Left lung (tissue), 4 donors: ENCODE measurements at regions not wholly inside any gene's neighbourhood (a gene's known extent, or its start where the extent isn't known, plus 50 kb on each side); places are given as distances from the start of the nearest gene placed in this dataset.

Experiments used
- ATAC-seq: fragments of 200-7000 bp; cut with Tn5 transposase; one replicate; pipeline ENCODE4 v1.9.1; 2020; ENCODE audit warnings: moderate library complexity
- DNase-seq, 4 donors: peaks; one replicate each; pipeline ENCODE4 v3.0.0-alpha.2; 2013 to 2020
- H3K27ac ChIP-seq, 2 donors: fragments of 200-600 bp; sonication (generic) in 1 of 2; one replicate each; pipeline versions ENCODE4 v1.5.0 to v1.8.0; 2020 to 2021
- H3K27me3 ChIP-seq, 2 donors: fragments of 200-600 bp; sonication (generic) in 1 of 2; one replicate each; pipeline versions ENCODE4 v1.5.0 to v1.8.0; 2020 to 2021
- H3K36me3 ChIP-seq, 2 donors: fragments of 200-600 bp; sonication (generic) in 1 of 2; one replicate each; pipeline versions ENCODE4 v1.5.0 to v1.8.0; 2020 to 2021
- H3K4me1 ChIP-seq, 2 donors: fragments of 200-600 bp; one replicate each; pipeline ENCODE4 v1.8.0; 2021
- H3K4me3 ChIP-seq, 2 donors: fragments of 200-600 bp; sonication (generic) in 1 of 2; one replicate each; pipeline versions ENCODE4 v1.5.0 to v1.8.0; 2020 to 2021; ENCODE audit warnings: mild to moderate bottlenecking in 1 of 2
- H3K9me3 ChIP-seq, 2 donors: fragments of 200-600 bp; sonication (generic) in 1 of 2; one replicate each; pipeline versions ENCODE4 v1.5.0 to v1.8.0; 2020 to 2021
- intact Hi-C, 2 donors: fragments of 100-400 bp; cut with DNase I; formaldehyde crosslinking; loops; one replicate each; pipeline versions ENCODE4 v1.11.2 to v1.14.2; 2022
- TF ChIP-seq, protein P1 (sequence below), 2 donors: fragments of 200-600 bp; sonication (generic) in 1 of 2; IDR thresholded peaks; one replicate each; pipeline versions ENCODE4 v1.5.0 to v1.8.0; 2021; ENCODE audit warnings: antibody characterized with exemption in 2 of 2
- donor health status: DM: no; HTN: yes; CAD: no.
- donor health status: DM: no; HTN: no; CAD: no.

DNA sequence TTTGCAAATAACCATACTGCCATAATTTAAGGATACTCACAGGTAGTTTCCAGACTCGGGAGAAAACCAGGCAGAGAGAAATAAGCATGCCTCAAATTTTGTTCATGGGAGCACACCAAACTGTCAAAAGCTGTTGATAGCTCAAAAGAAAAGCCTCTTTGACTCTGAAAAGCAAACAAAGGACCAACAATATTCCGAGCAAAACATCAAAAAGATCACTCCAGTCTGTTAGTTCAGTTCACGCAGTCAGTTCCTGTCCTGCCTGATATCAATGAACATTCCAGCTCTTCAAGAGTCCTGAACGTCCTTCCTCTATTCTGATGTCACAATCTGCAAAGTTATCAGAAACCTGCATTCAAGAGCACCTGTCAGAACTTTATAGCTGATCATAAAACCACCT is 78.7 kb downstream of the RRM2 start:
- TF ChIP-seq, protein P1, sequence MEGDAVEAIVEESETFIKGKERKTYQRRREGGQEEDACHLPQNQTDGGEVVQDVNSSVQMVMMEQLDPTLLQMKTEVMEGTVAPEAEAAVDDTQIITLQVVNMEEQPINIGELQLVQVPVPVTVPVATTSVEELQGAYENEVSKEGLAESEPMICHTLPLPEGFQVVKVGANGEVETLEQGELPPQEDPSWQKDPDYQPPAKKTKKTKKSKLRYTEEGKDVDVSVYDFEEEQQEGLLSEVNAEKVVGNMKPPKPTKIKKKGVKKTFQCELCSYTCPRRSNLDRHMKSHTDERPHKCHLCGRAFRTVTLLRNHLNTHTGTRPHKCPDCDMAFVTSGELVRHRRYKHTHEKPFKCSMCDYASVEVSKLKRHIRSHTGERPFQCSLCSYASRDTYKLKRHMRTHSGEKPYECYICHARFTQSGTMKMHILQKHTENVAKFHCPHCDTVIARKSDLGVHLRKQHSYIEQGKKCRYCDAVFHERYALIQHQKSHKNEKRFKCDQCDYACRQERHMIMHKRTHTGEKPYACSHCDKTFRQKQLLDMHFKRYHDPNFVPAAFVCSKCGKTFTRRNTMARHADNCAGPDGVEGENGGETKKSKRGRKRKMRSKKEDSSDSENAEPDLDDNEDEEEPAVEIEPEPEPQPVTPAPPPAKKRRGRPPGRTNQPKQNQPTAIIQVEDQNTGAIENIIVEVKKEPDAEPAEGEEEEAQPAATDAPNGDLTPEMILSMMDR (IDR thresholded peaks at IDR 0.05), result no peak
- DNase-seq (no peak), ATAC-seq (no peak)
- Histone ChIP-seq H3K4me1 (no peaks in the 10 kb centered on the region), H3K9me3 (peaks cover 0 to 4% of the 10 kb centered on the region in 2 donors), H3K4me3 (no peak overlapping the region), H3K27me3 (no peaks in the 10 kb centered on the region), H3K36me3 (no peaks in the 10 kb centered on the region), H3K27ac (no peak overlapping the region)
- intact Hi-C loops, result no loop called here

- no peaks in the 10 kb centered on the region for H3K36me3 ChIP-seq
- ATAC-seq (no peak), DNase-seq (no peak)
- no peaks in the 10 kb centered on the region for H3K4me1 ChIP-seq
- TF ChIP-seq, protein P1 (IDR thresholded peaks at IDR 0.05), result no peak
- H3K4me3 ChIP-seq, result no peak overlapping the region
- no peak overlapping the region for H3K27ac ChIP-seq
- intact Hi-C loops, result no loop called here
- H3K9me3 ChIP-seq, result peaks cover 0 to 4% of the 10 kb centered on the region in 2 donors
- no peaks in the 10 kb centered on the region for H3K27me3 ChIP-seq
Measured at GRCh38 chr2:10202131-10202665, 79.7 kb downstream of the RRM2 start.

- TF ChIP-seq, protein P1 (IDR thresholded peaks at IDR 0.05), result no peak
- ATAC-seq (no peak), DNase-seq (no peak)
- no peak overlapping the region for H3K27ac ChIP-seq
- no peaks in the 10 kb centered on the region for H3K36me3 ChIP-seq
- no peaks in the 10 kb centered on the region for H3K4me1 ChIP-seq
- H3K9me3 ChIP-seq, result no peaks in the 10 kb centered on the region
- H3K27me3 ChIP-seq, result no peaks in the 10 kb centered on the region
- H3K4me3 ChIP-seq, result no peak overlapping the region
- intact Hi-C loops, result no loop called here
Measured at GRCh38 chr2:10204326-10205161, 82.0 kb downstream of the RRM2 start.

DNA sequence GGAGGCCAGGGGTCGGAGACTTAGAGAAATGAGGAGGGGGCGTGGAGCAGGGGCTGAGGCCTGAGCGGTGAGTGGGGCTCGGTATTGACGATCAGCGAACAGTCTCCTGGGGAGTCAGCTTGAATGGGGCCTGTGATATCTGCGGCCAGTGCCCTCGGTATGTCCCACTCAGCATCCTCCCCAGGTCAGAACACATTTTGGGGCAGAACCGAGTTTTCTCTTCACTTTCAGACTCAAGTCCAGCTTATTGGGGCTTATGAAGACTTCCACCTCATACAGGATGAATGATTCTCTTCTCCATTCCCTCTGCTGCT is 82.6 kb downstream of the RRM2 start:
- H3K9me3 ChIP-seq, result no peaks in the 10 kb centered on the region
- no peaks in the 10 kb centered on the region for H3K4me1 ChIP-seq
- no peak overlapping the region for H3K27ac ChIP-seq
- TF ChIP-seq, protein P1 (IDR thresholded peaks at IDR 0.05), result no peak
- intact Hi-C loops, result no loop called here
- no peak for ATAC-seq
- H3K4me3 ChIP-seq, result no peak overlapping the region
- DNase-seq, result no peak
- H3K27me3 ChIP-seq, result no peaks in the 10 kb centered on the region
- H3K36me3 ChIP-seq, result no peaks in the 10 kb centered on the region

DNA sequence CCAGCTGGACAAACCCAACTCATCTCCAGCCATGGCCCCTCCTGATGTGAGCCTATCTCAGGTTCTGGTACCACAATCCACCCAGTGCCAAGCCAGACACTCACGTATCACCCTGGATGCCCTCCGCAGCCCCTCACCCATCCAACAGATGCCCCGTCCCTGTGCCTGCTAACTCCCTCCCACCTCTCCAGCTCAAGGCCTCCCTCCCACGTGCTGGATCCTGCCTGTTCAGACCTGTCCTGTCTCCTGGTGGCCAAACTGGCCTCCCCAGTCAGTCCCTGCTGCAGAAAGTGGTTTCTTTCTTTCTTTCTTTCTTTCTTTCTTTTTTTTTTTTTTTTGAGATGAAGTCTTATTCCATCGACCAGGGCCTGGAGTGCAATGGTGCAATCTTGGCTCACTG is 86.2 kb downstream of the RRM2 start:
- H3K36me3 ChIP-seq, result no peaks in the 10 kb centered on the region
- no peaks in the 10 kb centered on the region for H3K4me1 ChIP-seq
- H3K4me3 ChIP-seq, result no peak overlapping the region
- TF ChIP-seq, protein P1 (IDR thresholded peaks at IDR 0.05), result no peak
- DNase-seq (no peak), ATAC-seq (no peak)
- H3K27me3 ChIP-seq, result no peaks in the 10 kb centered on the region
- no peak overlapping the region for H3K27ac ChIP-seq
- H3K9me3 ChIP-seq, result no peaks in the 10 kb centered on the region
- intact Hi-C loops, result no loop called here
